ENCODE measurements at regions not wholly inside any gene's neighbourhood (a gene's known extent, or its start where the extent isn't known, plus 50 kb on each side); places are given as distances from the start of the nearest gene placed in this dataset.
"Not testable (repeated sequence)": the region's sequence is repeated elsewhere in the genome, so short reads cannot be mapped to it uniquely, and the experiment has no call there.

- not testable (repeated sequence) for TF ChIP-seq CTCF, POLR2A (IDR thresholded peaks at IDR 0.05)
Observed at GRCh38 chr22:40108926-40109325, 68.8 kb upstream of the TNRC6B start.

Data from uterus (tissue), 2 donors.